ENCODE measurements at regions not wholly inside any gene's neighbourhood (a gene's known extent, or its start where the extent isn't known, plus 50 kb on each side); places are given as distances from the start of the nearest gene placed in this dataset.
"Not testable (repeated sequence)": the region's sequence is repeated elsewhere in the genome, so short reads cannot be mapped to it uniquely, and the experiment has no call there.

- POLR2A ChIA-PET: no interaction called here
- Mint-ChIP-seq H3K36me3 (ENCODE audit: low read depth) (no peaks in the 10 kb centered on the region), H3K4me1 (no peaks in the 10 kb centered on the region)
Observed at GRCh38 chr14:48693793-48694192, 892.4 kb downstream of the RPS29 start.

GRCh38 chr14:48690349-48690748 lies 895.8 kb downstream of the RPS29 start:
- no peaks in the 10 kb centered on the region for H3K36me3 Mint-ChIP-seq (ENCODE audit: low read depth)

More at GRCh38 chr14:48693793-48694192, 892.4 kb downstream of the RPS29 start:
- CTCF ChIA-PET: no interaction called here
- no peak for DNase-seq
- Mint-ChIP-seq H3K4me3 (no peak overlapping the region), H3K9me3 (peaks cover 13% of the 10 kb centered on the region), H3K27me3 (no peaks in the 10 kb centered on the region), H3K27ac (no peak overlapping the region)

GRCh38 chr14:48686650-48687049 lies 899.5 kb downstream of the RPS29 start:
- ChIA-PET CTCF (no interaction called here), POLR2A (no interaction called here)
- Mint-ChIP-seq H3K27ac (no peak overlapping the region), H3K27me3 (no peaks in the 10 kb centered on the region), H3K4me1 (no peaks in the 10 kb centered on the region), H3K36me3 (ENCODE audit: low read depth) (no peaks in the 10 kb centered on the region), H3K9me3 (no peaks in the 10 kb centered on the region), H3K4me3 (no peak overlapping the region)
- no peak for DNase-seq

More at GRCh38 chr14:48690349-48690748, 895.8 kb downstream of the RPS29 start:
- peaks cover 2% of the 10 kb centered on the region for H3K9me3 Mint-ChIP-seq
- H3K27ac Mint-ChIP-seq: no peak overlapping the region
- H3K27me3 Mint-ChIP-seq: no peaks in the 10 kb centered on the region
- no peak overlapping the region for H3K4me3 Mint-ChIP-seq
- ChIA-PET CTCF (no interaction called here), POLR2A (no interaction called here)
- H3K4me1 Mint-ChIP-seq: no peaks in the 10 kb centered on the region
- DNase-seq: no peak

GRCh38 chr14:48672506-48672905 lies 913.7 kb downstream of the RPS29 start:
- peaks cover 21% of the 10 kb centered on the region for H3K9me3 Mint-ChIP-seq
- H3K36me3 Mint-ChIP-seq (ENCODE audit: low read depth): no peaks in the 10 kb centered on the region
- no peaks in the 10 kb centered on the region for H3K4me1 Mint-ChIP-seq
- no peak for DNase-seq
- POLR2A ChIA-PET: no interaction called here
- CTCF ChIA-PET: no interaction called here
- no peaks in the 10 kb centered on the region for H3K27me3 Mint-ChIP-seq
- H3K27ac Mint-ChIP-seq: no peak overlapping the region
- no peak overlapping the region for H3K4me3 Mint-ChIP-seq

GRCh38 chr14:48670939-48671338 lies 915.2 kb downstream of the RPS29 start:
- H3K27ac Mint-ChIP-seq: no peak overlapping the region
- ChIA-PET POLR2A (no interaction called here), CTCF (no interaction called here)
- no peak overlapping the region for H3K4me3 Mint-ChIP-seq
- no peaks in the 10 kb centered on the region for H3K4me1 Mint-ChIP-seq
- no peaks in the 10 kb centered on the region for H3K36me3 Mint-ChIP-seq (ENCODE audit: low read depth)
- no peaks in the 10 kb centered on the region for H3K27me3 Mint-ChIP-seq
- DNase-seq: no peak
- H3K9me3 Mint-ChIP-seq: peaks cover 21% of the 10 kb centered on the region

GRCh38 chr14:48665077-48665784 lies 920.9 kb downstream of the RPS29 start:
- H3K27ac Mint-ChIP-seq: no peak overlapping the region
- no peaks in the 10 kb centered on the region for H3K4me1 Mint-ChIP-seq
- no peak for DNase-seq
- H3K27me3 Mint-ChIP-seq: no peaks in the 10 kb centered on the region
- ChIA-PET POLR2A (no interaction called here), CTCF (no interaction called here)
- H3K36me3 Mint-ChIP-seq (ENCODE audit: low read depth): no peaks in the 10 kb centered on the region
- H3K9me3 Mint-ChIP-seq: peaks cover 4% of the 10 kb centered on the region
- H3K4me3 Mint-ChIP-seq: no peak overlapping the region

- Mint-ChIP-seq H3K27ac (no peak overlapping the region), H3K9me3 (no peaks in the 10 kb centered on the region), H3K36me3 (ENCODE audit: low read depth) (no peaks in the 10 kb centered on the region), H3K27me3 (no peaks in the 10 kb centered on the region), H3K4me1 (no peaks in the 10 kb centered on the region), H3K4me3 (no peak overlapping the region)
- CTCF ChIA-PET: no interaction called here
- no peak for DNase-seq
- POLR2A ChIA-PET: no interaction called here
Observed at GRCh38 chr14:48643241-48643640, 942.9 kb downstream of the RPS29 start.

GRCh38 chr14:48628870-48629269 lies 953.5 kb upstream of the MDGA2 start:
- Mint-ChIP-seq H3K9me3 (peaks cover 4% of the 10 kb centered on the region), H3K4me3 (no peak overlapping the region)
- POLR2A ChIA-PET: no interaction called here

GRCh38 chr14:48622980-48623379 lies 947.6 kb upstream of the MDGA2 start:
- H3K36me3 Mint-ChIP-seq (ENCODE audit: low read depth): no peaks in the 10 kb centered on the region

More at GRCh38 chr14:48628870-48629269, 953.5 kb upstream of the MDGA2 start:
- no peak for DNase-seq
- no peaks in the 10 kb centered on the region for H3K4me1 Mint-ChIP-seq
- H3K36me3 Mint-ChIP-seq (ENCODE audit: low read depth): no peaks in the 10 kb centered on the region
- no peak overlapping the region for H3K27ac Mint-ChIP-seq
- H3K27me3 Mint-ChIP-seq: no peaks in the 10 kb centered on the region
- CTCF ChIA-PET: no interaction called here

GRCh38 chr14:48618057-48618456 lies 942.7 kb upstream of the MDGA2 start:
- Mint-ChIP-seq H3K27me3 (no peaks in the 10 kb centered on the region), H3K27ac (no peak overlapping the region), H3K4me1 (no peaks in the 10 kb centered on the region), H3K36me3 (ENCODE audit: low read depth) (no peaks in the 10 kb centered on the region), H3K9me3 (peaks cover 2% of the 10 kb centered on the region), H3K4me3 (no peak overlapping the region)
- ChIA-PET POLR2A (no interaction called here), CTCF (no interaction called here)
- no peak for DNase-seq

More at GRCh38 chr14:48622980-48623379, 947.6 kb upstream of the MDGA2 start:
- POLR2A ChIA-PET: no interaction called here
- peaks cover 2% of the 10 kb centered on the region for H3K9me3 Mint-ChIP-seq
- no peak for DNase-seq
- no peak overlapping the region for H3K27ac Mint-ChIP-seq
- H3K4me1 Mint-ChIP-seq: no peaks in the 10 kb centered on the region
- H3K27me3 Mint-ChIP-seq: no peaks in the 10 kb centered on the region
- CTCF ChIA-PET: no interaction called here
- H3K4me3 Mint-ChIP-seq: no peak overlapping the region

- CTCF ChIA-PET: no interaction called here
- no peaks in the 10 kb centered on the region for H3K4me1 Mint-ChIP-seq
- H3K27me3 Mint-ChIP-seq: no peaks in the 10 kb centered on the region
- POLR2A ChIA-PET: no interaction called here
- no peak for DNase-seq
- H3K9me3 Mint-ChIP-seq: peaks cover 9% of the 10 kb centered on the region
- H3K27ac Mint-ChIP-seq: no peak overlapping the region
- H3K36me3 Mint-ChIP-seq (ENCODE audit: low read depth): no peaks in the 10 kb centered on the region
- no peak overlapping the region for H3K4me3 Mint-ChIP-seq
Observed at GRCh38 chr14:48616931-48617330, 941.5 kb upstream of the MDGA2 start.

- no peak for DNase-seq
- H3K27me3 Mint-ChIP-seq: no peaks in the 10 kb centered on the region
- H3K36me3 Mint-ChIP-seq (ENCODE audit: low read depth): no peaks in the 10 kb centered on the region
- peaks cover 11% of the 10 kb centered on the region for H3K9me3 Mint-ChIP-seq
- ChIA-PET CTCF (no interaction called here), POLR2A (no interaction called here)
- no peak overlapping the region for H3K4me3 Mint-ChIP-seq
- no peaks in the 10 kb centered on the region for H3K4me1 Mint-ChIP-seq
- no peak overlapping the region for H3K27ac Mint-ChIP-seq
Observed at GRCh38 chr14:48615618-48616017, 940.2 kb upstream of the MDGA2 start.

GRCh38 chr14:48614003-48614402 lies 938.6 kb upstream of the MDGA2 start:
- no peaks in the 10 kb centered on the region for H3K4me1 Mint-ChIP-seq
- CTCF ChIA-PET: no interaction called here
- H3K9me3 Mint-ChIP-seq: peaks cover 13% of the 10 kb centered on the region
- no peak overlapping the region for H3K4me3 Mint-ChIP-seq
- DNase-seq: no peak
- H3K36me3 Mint-ChIP-seq (ENCODE audit: low read depth): no peaks in the 10 kb centered on the region
- POLR2A ChIA-PET: no interaction called here
- H3K27ac Mint-ChIP-seq: no peak overlapping the region
- H3K27me3 Mint-ChIP-seq: no peaks in the 10 kb centered on the region

GRCh38 chr14:48606960-48607359 lies 931.6 kb upstream of the MDGA2 start:
- peaks cover 20% of the 10 kb centered on the region for H3K9me3 Mint-ChIP-seq
- POLR2A ChIA-PET; CTCF ChIA-PET; H3K36me3 Mint-ChIP-seq (ENCODE audit: low read depth); H3K4me3 Mint-ChIP-seq; DNase-seq; H3K27me3 Mint-ChIP-seq; H3K27ac Mint-ChIP-seq; H3K4me1 Mint-ChIP-seq: not testable (repeated sequence)
